Activated T-helper 2 cell treated with anti-CD3 and anti-CD28 coated beads, Interferon-gamma antibody, Interleukin-2, Interleukin-4, amounts not matched to agents 10 μg/mL and 5 μg/mL and 100 μg/mL, durations not matched to agents 14 hours and 24 hours and 36 hours (primary cell): ENCODE measurements at regions not wholly inside any gene's neighbourhood (a gene's known extent, or its start where the extent isn't known, plus 50 kb on each side); places are given as distances from the start of the nearest gene placed in this dataset.

Source experiments
- DNase-seq: peaks from one replicate; pipeline ENCODE4 v3.0.0; 2021; ENCODE audit warnings: low spot score
- H3K27ac Mint-ChIP-seq: one replicate; pipeline ENCODE4 v1.8.0; 2021; ENCODE audit warnings: mixed read lengths
- H3K27me3 Mint-ChIP-seq: one replicate; pipeline ENCODE4 v1.8.0; 2021; ENCODE audit warnings: low read depth, mixed read lengths
- H3K36me3 Mint-ChIP-seq: one replicate; pipeline ENCODE4 v1.8.0; 2021; ENCODE audit warnings: low read depth, mixed read lengths
- H3K4me1 Mint-ChIP-seq: one replicate; pipeline ENCODE4 v1.8.0; 2021; ENCODE audit warnings: low read depth, mixed read lengths
- H3K4me3 Mint-ChIP-seq: one replicate; pipeline ENCODE4 v1.8.0; 2021; ENCODE audit warnings: low read depth, mild to moderate bottlenecking, moderate library complexity, mixed read lengths
- H3K9me3 Mint-ChIP-seq: one replicate; pipeline ENCODE4 v1.8.0; 2021; ENCODE audit warnings: mixed read lengths
- intact Hi-C: fragments of 100-400 bp; cut with micrococcal nuclease; formaldehyde crosslinking; loops from one replicate; pipeline ENCODE4 v1.15.1; 2023

GRCh38 chr6:56407883-56408410 is 160.6 kb upstream of the COL21A1 start:
- H3K9me3 Mint-ChIP-seq, result no peaks in the 10 kb centered on the region
- H3K36me3 Mint-ChIP-seq, result no peaks in the 10 kb centered on the region
- intact Hi-C loops, result no loop called here
- no peak for DNase-seq
- no peak overlapping the region for H3K27ac Mint-ChIP-seq
- H3K27me3 Mint-ChIP-seq, result peaks cover 5% of the 10 kb centered on the region
- no peaks in the 10 kb centered on the region for H3K4me1 Mint-ChIP-seq
- no peak overlapping the region for H3K4me3 Mint-ChIP-seq

- no peaks in the 10 kb centered on the region for H3K36me3 Mint-ChIP-seq
- DNase-seq, result no peak
- no peaks in the 10 kb centered on the region for H3K9me3 Mint-ChIP-seq
- H3K27ac Mint-ChIP-seq, result no peak overlapping the region
- no peak overlapping the region for H3K4me3 Mint-ChIP-seq
- H3K27me3 Mint-ChIP-seq, result peaks cover 8% of the 10 kb centered on the region
- intact Hi-C loops, result no loop called here
- no peaks in the 10 kb centered on the region for H3K4me1 Mint-ChIP-seq
These were observed 159.2 kb upstream of the COL21A1 start for GRCh38 chr6:56406276-56407269.

GRCh38 chr6:56404599-56404998 is 157.2 kb upstream of the COL21A1 start:
- no peaks in the 10 kb centered on the region for H3K4me1 Mint-ChIP-seq
- H3K27ac Mint-ChIP-seq, result no peak overlapping the region
- intact Hi-C loops, result no loop called here
- no peak overlapping the region for H3K4me3 Mint-ChIP-seq
- H3K36me3 Mint-ChIP-seq, result no peaks in the 10 kb centered on the region
- H3K9me3 Mint-ChIP-seq, result no peaks in the 10 kb centered on the region
- peaks cover 8% of the 10 kb centered on the region for H3K27me3 Mint-ChIP-seq
- DNase-seq, result no peak

GRCh38 chr6:56403745-56404144 is 156.4 kb upstream of the COL21A1 start:
- intact Hi-C loops, result no loop called here
- Mint-ChIP-seq H3K27me3 (peaks cover 8% of the 10 kb centered on the region), H3K36me3 (no peaks in the 10 kb centered on the region), H3K27ac (no peak overlapping the region), H3K4me3 (no peak overlapping the region), H3K9me3 (no peaks in the 10 kb centered on the region), H3K4me1 (no peaks in the 10 kb centered on the region)
- no peak for DNase-seq

GRCh38 chr6:56401477-56402070 is 154.2 kb upstream of the COL21A1 start:
- DNase-seq, result no peak
- intact Hi-C loops, result no loop called here
- H3K4me3 Mint-ChIP-seq, result no peak overlapping the region

GRCh38 chr6:56400273-56400672 is 152.9 kb upstream of the COL21A1 start:
- no peak for DNase-seq
- Mint-ChIP-seq H3K27me3 (peaks cover 7% of the 10 kb centered on the region), H3K36me3 (no peaks in the 10 kb centered on the region), H3K4me3 (no peak overlapping the region), H3K9me3 (no peaks in the 10 kb centered on the region), H3K4me1 (no peaks in the 10 kb centered on the region), H3K27ac (no peak overlapping the region)
- intact Hi-C loops, result no loop called here

More at GRCh38 chr6:56401477-56402070, 154.2 kb upstream of the COL21A1 start:
- Mint-ChIP-seq H3K9me3 (no peaks in the 10 kb centered on the region), H3K36me3 (no peaks in the 10 kb centered on the region), H3K4me1 (no peaks in the 10 kb centered on the region), H3K27ac (no peak overlapping the region), H3K27me3 (peaks cover 8% of the 10 kb centered on the region)

- Mint-ChIP-seq H3K36me3 (no peaks in the 10 kb centered on the region), H3K4me1 (no peaks in the 10 kb centered on the region), H3K27ac (no peak overlapping the region), H3K27me3 (peaks cover 3% of the 10 kb centered on the region), H3K4me3 (no peak overlapping the region), H3K9me3 (no peaks in the 10 kb centered on the region)
- intact Hi-C loops, result no loop called here
- no peak for DNase-seq
These were observed 152.4 kb upstream of the COL21A1 start for GRCh38 chr6:56399672-56400263.

- no peaks in the 10 kb centered on the region for H3K4me1 Mint-ChIP-seq
- peaks cover 3% of the 10 kb centered on the region for H3K27me3 Mint-ChIP-seq
- no peaks in the 10 kb centered on the region for H3K36me3 Mint-ChIP-seq
- H3K9me3 Mint-ChIP-seq, result no peaks in the 10 kb centered on the region
- no peak overlapping the region for H3K27ac Mint-ChIP-seq
- H3K4me3 Mint-ChIP-seq, result no peak overlapping the region
- no peak for DNase-seq
- intact Hi-C loops, result no loop called here
These were observed 151.9 kb upstream of the COL21A1 start for GRCh38 chr6:56399250-56399671.

GRCh38 chr6:56396435-56396834 is 149.1 kb upstream of the COL21A1 start:
- H3K4me3 Mint-ChIP-seq, result no peak overlapping the region
- DNase-seq, result no peak
- H3K27me3 Mint-ChIP-seq, result no peaks in the 10 kb centered on the region
- H3K9me3 Mint-ChIP-seq, result no peaks in the 10 kb centered on the region
- H3K27ac Mint-ChIP-seq, result no peak overlapping the region
- intact Hi-C loops, result no loop called here
- no peaks in the 10 kb centered on the region for H3K4me1 Mint-ChIP-seq
- no peaks in the 10 kb centered on the region for H3K36me3 Mint-ChIP-seq

GRCh38 chr6:56393615-56394612 is 146.5 kb upstream of the COL21A1 start:
- intact Hi-C loops, result no loop called here
- Mint-ChIP-seq H3K36me3 (no peaks in the 10 kb centered on the region), H3K4me3 (no peak overlapping the region), H3K9me3 (no peaks in the 10 kb centered on the region), H3K4me1 (no peaks in the 10 kb centered on the region), H3K27me3 (no peaks in the 10 kb centered on the region), H3K27ac (no peak overlapping the region)
- no peak for DNase-seq

GRCh38 chr6:56388415-56388755 is 141.0 kb upstream of the COL21A1 start:
- Mint-ChIP-seq H3K27ac (no peak overlapping the region), H3K27me3 (no peaks in the 10 kb centered on the region), H3K9me3 (no peaks in the 10 kb centered on the region), H3K36me3 (no peaks in the 10 kb centered on the region), H3K4me3 (no peak overlapping the region), H3K4me1 (no peaks in the 10 kb centered on the region)
- intact Hi-C loops, result no loop called here
- DNase-seq, result no peak
